Fibroblast of skin of abdomen (primary cell): ENCODE measurements at regions not wholly inside any gene's neighbourhood (a gene's known extent, or its start where the extent isn't known, plus 50 kb on each side); places are given as distances from the start of the nearest gene placed in this dataset.
A peak's percentile ranks its signal among the peaks of the same experiment; 100 is the strongest.
"Not testable (repeated sequence)": the region's sequence is repeated elsewhere in the genome, so short reads cannot be mapped to it uniquely, and the experiment has no call there.

ENCODE experiments used
- DNase-seq: peaks from one replicate; pipeline ENCODE4 v3.0.0-alpha.2; 2013

GRCh38 chr10:43926371-43926770 is 277.7 kb upstream of the ZNF32 start:
- no peak for DNase-seq

- DNase-seq, result no peak
Observed at GRCh38 chr10:43925793-43926192, 277.1 kb upstream of the ZNF32 start.

- DNase-seq, result no peak
Observed at GRCh38 chr10:43923328-43923727, 274.6 kb upstream of the ZNF32 start.

GRCh38 chr10:43922335-43923280 is 273.9 kb upstream of the ZNF32 start:
- DNase-seq, result no peak

GRCh38 chr10:43921881-43922280 is 273.2 kb upstream of the ZNF32 start:
- DNase-seq, result no peak

GRCh38 chr10:43921478-43921877 is 272.8 kb upstream of the ZNF32 start:
- no peak for DNase-seq

- not testable (repeated sequence) for DNase-seq
Observed at GRCh38 chr10:43920236-43920758, 271.6 kb upstream of the ZNF32 start.

GRCh38 chr10:43913676-43914235 is 265.1 kb upstream of the ZNF32 start:
- no peak for DNase-seq

GRCh38 chr10:43912469-43912868 is 263.8 kb upstream of the ZNF32 start:
- DNase-seq, result no peak

GRCh38 chr10:43906490-43906889 is 257.8 kb upstream of the ZNF32 start:
- DNase-seq, result no peak

- peak; percentile 76 for DNase-seq
Observed at GRCh38 chr10:43905512-43906236, 257.0 kb upstream of the ZNF32 start.

- peak; percentile 28 for DNase-seq
Observed at GRCh38 chr10:43904844-43905243, 256.2 kb upstream of the ZNF32 start.

GRCh38 chr10:43904301-43904700 is 255.6 kb upstream of the ZNF32 start:
- DNase-seq, result no peak

GRCh38 chr10:43903451-43903850 is 254.8 kb upstream of the ZNF32 start:
- DNase-seq, result no peak

- DNase-seq, result no peak
Observed at GRCh38 chr10:43902842-43903241, 254.2 kb upstream of the ZNF32 start.

- DNase-seq, result no peak
Observed at GRCh38 chr10:43901744-43902504, 253.2 kb upstream of the ZNF32 start.

- no peak for DNase-seq
Observed at GRCh38 chr10:43901302-43901701, 252.6 kb upstream of the ZNF32 start.

GRCh38 chr10:43900571-43900970 is 251.9 kb upstream of the ZNF32 start:
- no peak for DNase-seq

GRCh38 chr10:43899224-43899959 is 250.7 kb upstream of the ZNF32 start:
- DNase-seq, result no peak

GRCh38 chr10:43898592-43898991 is 249.9 kb upstream of the ZNF32 start:
- DNase-seq, result no peak

GRCh38 chr10:43897765-43898419 is 249.2 kb upstream of the ZNF32 start:
- no peak for DNase-seq
